ENCODE measurements at regions not wholly inside any gene's neighbourhood (a gene's known extent, or its start where the extent isn't known, plus 50 kb on each side); places are given as distances from the start of the nearest gene placed in this dataset.

- ChIA-PET CTCF (ENCODE audit: low intra/inter-chr PET ratio, low total read pairs) (no interaction called here), POLR2A (no interaction called here)
- Histone ChIP-seq H3K9ac (ENCODE audit: insufficient read depth, low read depth, low read length) (no peak overlapping the region), H3K4me1 (ENCODE audit: insufficient read depth, low read length) (no peaks in the 10 kb centered on the region), H2AFZ (ENCODE audit: low read length) (no peak overlapping the region), H3K4me2 (ENCODE audit: low read depth, low read length) (no peak overlapping the region), H3K27me3 (ENCODE audit: control insufficient read depth in 1 of 2, insufficient read depth in 2 of 2, low read length in 2 of 2) (no peaks in the 10 kb centered on the region), H4K20me1 (ENCODE audit: insufficient read depth, low read length) (no peaks in the 10 kb centered on the region), H3K4me3 (replicated peaks in 1 of 3; ENCODE audit: insufficient read depth in 1 of 3, low read depth in 2 of 3, low read length in 3 of 3) (no peak overlapping the region), H3K36me3 (replicated peaks in 1 of 2; ENCODE audit: control insufficient read depth in 1 of 2, insufficient read depth in 2 of 2, low read length in 2 of 2) (no peaks in the 10 kb centered on the region), H3K79me2 (ENCODE audit: insufficient read depth, low read length) (no peaks in the 10 kb centered on the region), H3K9me3 (ENCODE audit: low read length) (no peaks in the 10 kb centered on the region), H3K27ac (ENCODE audit: extremely low read length, insufficient read depth, low read length) (no peak overlapping the region)
- intact Hi-C loops (cut with micrococcal nuclease; ENCODE audit: unreplicated experiment) (no loop called here), in situ Hi-C loops (cut with HindIII; ENCODE audit: extremely low pct_ligation_motif_present, low pct_unique_long_range_greater_than_20kb) (no loop called here)
- no TSS peak for BruUV-seq (replicated peaks)
- FAIRE-seq (no peak), ATAC-seq (no peak), DNase-seq (ENCODE audit: low spot score) (no peak)
- 1% methylated on average over 3 of the region's 3 CpGs for WGBS (ENCODE audit: low lambda C conversion rate)
- TF ChIP-seq MLXIP (CRISPR knock-in tag; IDR thresholded peaks at IDR 0.05; ENCODE audit: borderline replicate concordance) (no peak), SSRP1 (CRISPR knock-in tag; IDR thresholded peaks at IDR 0.05) (no peak), MAZ (IDR thresholded peaks at IDR 0.05; ENCODE audit: borderline replicate concordance, low read depth, low read length) (no peak), MAZ (CRISPR knock-in tag; IDR thresholded peaks at IDR 0.05; ENCODE audit: low read depth) (no peak), TARDBP (CRISPR knock-in tag; IDR thresholded peaks at IDR 0.05) (no peak), CHD2 (IDR thresholded peaks at IDR 0.05; ENCODE audit: low read depth, low read length) (no peak), YY1 (IDR thresholded peaks at IDR 0.05; ENCODE audit: insufficient read depth, insufficient replicate concordance, low read depth, low read length) (no peak), ZFP1 (CRISPR knock-in tag; IDR thresholded peaks at IDR 0.05) (no peak), ZNF263 (CRISPR knock-in tag; IDR thresholded peaks at IDR 0.05) (no peak), ZNF567 (CRISPR knock-in tag; IDR thresholded peaks at IDR 0.05; ENCODE audit: borderline replicate concordance) (no peak), ZFYVE20 (CRISPR knock-in tag; IDR thresholded peaks at IDR 0.05; ENCODE audit: borderline replicate concordance, low read depth) (no peak), MAF1 (CRISPR knock-in tag; IDR thresholded peaks at IDR 0.05; ENCODE audit: borderline replicate concordance) (no peak), HNF4A (CRISPR knock-in tag; IDR thresholded peaks at IDR 0.05) (no peak), KLF16 (CRISPR knock-in tag; IDR thresholded peaks at IDR 0.05) (no peak), IKZF4 (CRISPR knock-in tag; IDR thresholded peaks at IDR 0.05; ENCODE audit: borderline replicate concordance, low read depth, not compliant biosample characterization) (no peak)
- TF ChIP-seq, protein P1, sequence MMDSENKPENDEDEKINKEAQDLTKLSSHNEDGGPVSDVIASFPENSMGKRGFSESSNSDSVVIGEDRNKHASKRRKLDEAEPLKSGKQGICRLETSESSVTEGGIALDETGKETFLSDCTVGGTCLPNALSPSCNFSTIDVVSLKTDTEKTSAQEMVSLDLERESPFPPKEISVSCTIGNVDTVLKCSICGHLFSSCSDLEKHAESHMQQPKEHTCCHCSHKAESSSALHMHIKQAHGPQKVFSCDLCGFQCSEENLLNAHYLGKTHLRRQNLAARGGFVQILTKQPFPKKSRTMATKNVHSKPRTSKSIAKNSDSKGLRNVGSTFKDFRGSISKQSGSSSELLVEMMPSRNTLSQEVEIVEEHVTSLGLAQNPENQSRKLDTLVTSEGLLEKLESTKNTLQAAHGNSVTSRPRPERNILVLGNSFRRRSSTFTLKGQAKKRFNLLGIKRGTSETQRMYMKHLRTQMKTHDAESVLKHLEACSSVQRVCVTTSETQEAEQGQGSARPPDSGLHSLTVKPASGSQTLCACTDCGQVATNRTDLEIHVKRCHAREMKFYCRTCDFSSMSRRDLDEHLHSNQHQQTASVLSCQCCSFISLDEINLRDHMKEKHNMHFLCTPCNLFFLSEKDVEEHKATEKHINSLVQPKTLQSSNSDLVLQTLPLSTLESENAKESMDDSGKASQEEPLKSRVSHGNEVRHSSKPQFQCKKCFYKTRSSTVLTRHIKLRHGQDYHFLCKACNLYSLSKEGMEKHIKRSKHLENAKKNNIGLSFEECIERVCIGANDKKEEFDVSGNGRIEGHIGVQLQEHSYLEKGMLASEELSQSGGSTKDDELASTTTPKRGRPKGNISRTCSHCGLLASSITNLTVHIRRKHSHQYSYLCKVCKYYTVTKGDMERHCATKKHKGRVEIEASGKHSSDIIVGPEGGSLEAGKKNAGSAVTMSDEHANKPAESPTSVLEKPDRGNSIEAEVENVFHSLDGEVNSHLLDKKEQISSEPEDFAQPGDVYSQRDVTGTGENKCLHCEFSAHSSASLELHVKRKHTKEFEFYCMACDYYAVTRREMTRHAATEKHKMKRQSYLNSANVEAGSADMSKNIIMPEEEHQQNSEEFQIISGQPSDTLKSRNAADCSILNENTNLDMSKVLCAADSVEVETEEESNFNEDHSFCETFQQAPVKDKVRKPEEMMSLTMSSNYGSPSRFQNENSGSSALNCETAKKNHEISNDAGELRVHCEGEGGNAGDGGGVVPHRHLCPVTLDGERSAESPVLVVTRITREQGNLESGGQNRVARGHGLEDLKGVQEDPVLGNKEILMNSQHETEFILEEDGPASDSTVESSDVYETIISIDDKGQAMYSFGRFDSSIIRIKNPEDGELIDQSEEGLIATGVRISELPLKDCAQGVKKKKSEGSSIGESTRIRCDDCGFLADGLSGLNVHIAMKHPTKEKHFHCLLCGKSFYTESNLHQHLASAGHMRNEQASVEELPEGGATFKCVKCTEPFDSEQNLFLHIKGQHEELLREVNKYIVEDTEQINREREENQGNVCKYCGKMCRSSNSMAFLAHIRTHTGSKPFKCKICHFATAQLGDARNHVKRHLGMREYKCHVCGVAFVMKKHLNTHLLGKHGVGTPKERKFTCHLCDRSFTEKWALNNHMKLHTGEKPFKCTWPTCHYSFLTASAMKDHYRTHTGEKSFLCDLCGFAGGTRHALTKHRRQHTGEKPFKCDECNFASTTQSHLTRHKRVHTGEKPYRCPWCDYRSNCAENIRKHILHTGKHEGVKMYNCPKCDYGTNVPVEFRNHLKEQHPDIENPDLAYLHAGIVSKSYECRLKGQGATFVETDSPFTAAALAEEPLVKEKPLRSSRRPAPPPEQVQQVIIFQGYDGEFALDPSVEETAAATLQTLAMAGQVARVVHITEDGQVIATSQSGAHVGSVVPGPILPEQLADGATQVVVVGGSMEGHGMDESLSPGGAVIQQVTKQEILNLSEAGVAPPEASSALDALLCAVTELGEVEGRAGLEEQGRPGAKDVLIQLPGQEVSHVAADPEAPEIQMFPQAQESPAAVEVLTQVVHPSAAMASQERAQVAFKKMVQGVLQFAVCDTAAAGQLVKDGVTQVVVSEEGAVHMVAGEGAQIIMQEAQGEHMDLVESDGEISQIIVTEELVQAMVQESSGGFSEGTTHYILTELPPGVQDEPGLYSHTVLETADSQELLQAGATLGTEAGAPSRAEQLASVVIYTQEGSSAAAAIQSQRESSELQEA (CRISPR knock-in tag; IDR thresholded peaks at IDR 0.05; ENCODE audit: not compliant biosample characterization) = no peak
These were observed 749.6 kb downstream of the CENPC start for GRCh38 chr4:66795724-66796123.

All from HepG2 (cell line).